ENCODE measurements at regions not wholly inside any gene's neighbourhood (a gene's known extent, or its start where the extent isn't known, plus 50 kb on each side); places are given as distances from the start of the nearest gene placed in this dataset.

DNA sequence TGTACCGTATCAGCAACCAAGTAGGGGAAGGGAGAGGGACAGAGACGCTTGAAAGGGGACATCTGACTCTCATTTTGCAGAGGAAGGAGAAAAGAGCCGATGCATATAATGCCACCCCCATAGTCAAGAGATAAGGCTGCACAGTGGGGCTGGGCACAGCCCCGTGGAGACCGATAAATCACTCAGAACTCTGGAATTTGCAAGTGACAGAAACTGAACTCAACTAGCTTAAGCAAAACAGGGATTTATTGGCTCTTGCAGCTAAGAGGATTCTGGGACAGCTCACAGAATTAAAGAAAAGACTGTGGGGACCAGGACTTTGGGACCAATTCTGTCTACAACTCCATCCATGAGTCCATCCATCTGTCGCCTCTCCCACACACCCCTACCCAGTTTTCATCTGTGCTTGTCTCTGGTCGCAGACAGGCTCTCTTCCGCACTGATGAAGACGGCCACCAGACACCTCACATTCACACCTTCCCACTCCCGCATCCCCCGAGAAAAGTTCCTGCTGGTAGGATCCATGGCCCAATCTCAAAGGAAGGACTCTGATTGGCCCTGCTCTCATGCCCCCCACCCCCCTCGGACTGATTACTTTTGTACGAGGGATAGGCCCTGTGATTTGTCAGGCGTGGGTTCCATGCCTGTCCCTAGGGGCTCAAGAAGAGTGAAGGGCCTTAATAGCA, 105.9 kb upstream of the RPL38 start:
- no peak for TF ChIP-seq POLR2AphosphoS5 (IDR thresholded peaks at IDR 0.05)
- TF ChIP-seq, protein P1, sequence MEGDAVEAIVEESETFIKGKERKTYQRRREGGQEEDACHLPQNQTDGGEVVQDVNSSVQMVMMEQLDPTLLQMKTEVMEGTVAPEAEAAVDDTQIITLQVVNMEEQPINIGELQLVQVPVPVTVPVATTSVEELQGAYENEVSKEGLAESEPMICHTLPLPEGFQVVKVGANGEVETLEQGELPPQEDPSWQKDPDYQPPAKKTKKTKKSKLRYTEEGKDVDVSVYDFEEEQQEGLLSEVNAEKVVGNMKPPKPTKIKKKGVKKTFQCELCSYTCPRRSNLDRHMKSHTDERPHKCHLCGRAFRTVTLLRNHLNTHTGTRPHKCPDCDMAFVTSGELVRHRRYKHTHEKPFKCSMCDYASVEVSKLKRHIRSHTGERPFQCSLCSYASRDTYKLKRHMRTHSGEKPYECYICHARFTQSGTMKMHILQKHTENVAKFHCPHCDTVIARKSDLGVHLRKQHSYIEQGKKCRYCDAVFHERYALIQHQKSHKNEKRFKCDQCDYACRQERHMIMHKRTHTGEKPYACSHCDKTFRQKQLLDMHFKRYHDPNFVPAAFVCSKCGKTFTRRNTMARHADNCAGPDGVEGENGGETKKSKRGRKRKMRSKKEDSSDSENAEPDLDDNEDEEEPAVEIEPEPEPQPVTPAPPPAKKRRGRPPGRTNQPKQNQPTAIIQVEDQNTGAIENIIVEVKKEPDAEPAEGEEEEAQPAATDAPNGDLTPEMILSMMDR (IDR thresholded peaks at IDR 0.05) = no peak
- TF ChIP-seq POLR2A (IDR thresholded peaks at IDR 0.05) = no peak

Data from breast epithelium (tissue), 3 donors.